ENCODE measurements at regions not wholly inside any gene's neighbourhood (a gene's known extent, or its start where the extent isn't known, plus 50 kb on each side); places are given as distances from the start of the nearest gene placed in this dataset.

DNA sequence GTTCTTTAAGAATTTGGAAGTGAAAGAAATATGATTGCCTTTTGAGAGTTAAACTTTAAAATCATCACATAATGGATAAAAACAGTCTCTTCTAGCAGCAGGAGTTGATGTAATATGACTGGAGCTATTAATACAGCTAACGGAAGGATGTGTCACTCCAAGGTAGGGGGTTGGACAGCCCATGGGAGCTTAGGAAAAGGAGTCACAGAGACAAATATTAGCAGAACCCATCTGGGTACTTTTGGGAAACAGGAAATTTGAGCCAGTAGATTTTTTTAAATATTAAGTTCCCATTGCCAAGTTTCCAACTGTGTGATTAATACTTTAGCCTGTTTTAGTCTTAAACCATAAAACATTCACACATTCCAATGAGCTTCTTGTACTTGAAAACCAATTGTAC, 164.7 kb upstream of the RIMS1 start:
- DNase-seq: no peak
- no peak for TF ChIP-seq CTCF (IDR thresholded peaks at IDR 0.05)
- H3K36me3 Mint-ChIP-seq (ENCODE audit: low read depth): no peaks in the 10 kb centered on the region

DNA sequence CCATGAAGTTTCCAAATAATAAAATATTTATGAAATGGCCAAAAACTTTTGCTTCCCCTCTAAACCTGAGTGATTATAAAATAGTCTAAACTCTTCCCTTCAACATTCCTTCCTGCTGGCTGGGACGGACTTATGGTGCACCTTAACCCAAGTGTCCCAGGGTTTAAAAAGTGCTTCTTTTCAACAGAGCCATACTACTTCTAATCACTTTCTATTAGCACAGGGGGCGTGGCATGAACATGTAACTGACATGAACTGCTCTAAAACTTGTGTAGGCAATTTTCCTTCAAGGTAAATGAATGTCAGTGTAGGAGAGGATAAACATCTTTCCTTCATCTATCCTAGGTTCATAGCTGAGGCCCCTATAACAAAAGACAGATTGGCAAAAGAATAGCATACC, 163.6 kb upstream of the RIMS1 start:
- Mint-ChIP-seq H3K4me3 (no peak overlapping the region), H3K27me3 (ENCODE audit: insufficient read depth) (peaks cover 4% of the 10 kb centered on the region; the same call in 1 of the 2 replicates), H3K27ac (no peak overlapping the region), H3K4me1 (ENCODE audit: low read depth) (peaks cover 27% of the 10 kb centered on the region), H3K36me3 (ENCODE audit: low read depth) (no peaks in the 10 kb centered on the region), H3K9me3 (no peaks in the 10 kb centered on the region)
- DNase-seq: no peak
- no peak for TF ChIP-seq CTCF (IDR thresholded peaks at IDR 0.05)

More for the DNA sequence above, 164.7 kb upstream of the RIMS1 start:
- no peak overlapping the region for H3K4me3 Mint-ChIP-seq
- H3K27ac Mint-ChIP-seq: no peak overlapping the region
- H3K4me1 Mint-ChIP-seq (ENCODE audit: low read depth): peaks cover 23% of the 10 kb centered on the region
- no peaks in the 10 kb centered on the region for H3K9me3 Mint-ChIP-seq
- peaks cover 4% of the 10 kb centered on the region; the same call in 1 of the 2 replicates for H3K27me3 Mint-ChIP-seq (ENCODE audit: insufficient read depth)

DNA sequence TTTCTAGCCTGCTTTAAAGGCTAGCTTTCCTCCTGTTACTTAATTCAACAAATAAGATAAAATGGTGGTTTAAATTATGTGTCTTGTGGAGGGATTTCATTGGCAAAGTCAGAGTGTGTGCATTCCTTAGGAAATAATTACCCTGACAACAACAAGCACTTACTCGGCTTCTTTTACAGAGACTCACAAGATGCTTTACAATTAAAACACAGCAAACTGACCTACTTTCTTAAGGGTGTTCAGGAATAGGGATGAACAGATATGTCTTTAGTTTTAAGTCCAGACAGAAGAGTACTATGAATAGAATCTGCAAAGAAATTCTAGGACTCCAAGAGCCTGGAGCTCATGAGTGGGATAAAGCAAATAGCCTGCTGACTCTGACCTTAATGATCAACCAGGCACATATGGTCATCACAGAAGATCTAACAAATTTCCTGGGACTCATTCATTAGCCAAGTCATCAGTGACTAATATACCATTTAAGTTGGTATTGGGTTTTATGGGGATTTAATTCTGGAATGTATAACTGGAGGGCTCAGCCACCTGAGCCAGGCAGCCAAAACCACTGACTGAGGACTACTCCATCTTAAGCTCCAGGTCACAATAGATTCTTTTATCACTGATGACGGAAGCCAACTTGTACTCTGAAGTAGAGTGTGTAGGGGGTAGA, 161.8 kb upstream of the RIMS1 start:
- H3K4me1 Mint-ChIP-seq (ENCODE audit: low read depth): peaks cover 33% of the 10 kb centered on the region
- no peak for TF ChIP-seq CTCF (IDR thresholded peaks at IDR 0.05)
- H3K27me3 Mint-ChIP-seq (ENCODE audit: insufficient read depth): peaks cover 2% of the 10 kb centered on the region; the same call in 1 of the 2 replicates
- H3K27ac Mint-ChIP-seq: no peak overlapping the region
- H3K36me3 Mint-ChIP-seq (ENCODE audit: low read depth): no peaks in the 10 kb centered on the region
- DNase-seq: no peak
- no peaks in the 10 kb centered on the region for H3K9me3 Mint-ChIP-seq
- no peak overlapping the region for H3K4me3 Mint-ChIP-seq

- Mint-ChIP-seq H3K27ac (no peak overlapping the region), H3K4me3 (no peak overlapping the region), H3K9me3 (no peaks in the 10 kb centered on the region), H3K4me1 (ENCODE audit: low read depth) (peaks cover 33% of the 10 kb centered on the region), H3K36me3 (ENCODE audit: low read depth) (no peaks in the 10 kb centered on the region), H3K27me3 (ENCODE audit: insufficient read depth) (peaks cover 4% of the 10 kb centered on the region; the same call in 1 of the 2 replicates)
- no peak for TF ChIP-seq CTCF (IDR thresholded peaks at IDR 0.05)
- no peak for DNase-seq
Observed at GRCh38 chr6:71725126-71725470, 161.3 kb upstream of the RIMS1 start.

DNA sequence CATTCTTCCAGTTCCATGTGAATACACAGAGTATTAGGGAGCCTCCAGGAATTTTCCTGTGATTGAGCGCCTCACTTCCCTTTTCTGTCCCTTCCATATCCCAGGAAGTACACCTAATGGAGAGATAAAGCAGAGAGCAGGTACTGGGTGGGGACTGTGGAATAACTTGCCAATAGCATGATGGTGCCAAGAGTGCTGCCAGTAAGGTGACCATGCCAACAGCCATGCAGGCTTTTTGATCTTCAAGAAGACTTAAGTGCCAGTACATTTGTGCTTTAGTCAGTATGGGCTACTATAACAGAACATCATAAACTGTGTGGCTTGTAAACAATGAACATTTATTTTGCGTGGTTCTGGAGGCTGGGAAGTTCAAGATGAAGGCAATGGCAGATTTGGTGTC, 160.2 kb upstream of the RIMS1 start:
- no peak for TF ChIP-seq CTCF (IDR thresholded peaks at IDR 0.05)
- H3K36me3 Mint-ChIP-seq (ENCODE audit: low read depth): no peaks in the 10 kb centered on the region
- H3K27ac Mint-ChIP-seq: no peak overlapping the region
- no peak overlapping the region for H3K4me3 Mint-ChIP-seq
- peaks cover 33% of the 10 kb centered on the region for H3K4me1 Mint-ChIP-seq (ENCODE audit: low read depth)
- peaks cover 5% of the 10 kb centered on the region; the same call in 1 of the 2 replicates for H3K27me3 Mint-ChIP-seq (ENCODE audit: insufficient read depth)
- no peak for DNase-seq
- no peaks in the 10 kb centered on the region for H3K9me3 Mint-ChIP-seq
